ENCODE measurements at regions not wholly inside any gene's neighbourhood (a gene's known extent, or its start where the extent isn't known, plus 50 kb on each side); places are given as distances from the start of the nearest gene placed in this dataset.

- TF ChIP-seq SIN3A (IDR thresholded peaks at IDR 0.05; ENCODE audit: borderline replicate concordance, low read depth, low read length) (no peak), REST (IDR thresholded peaks at IDR 0.05; ENCODE audit: low read depth, low read length) (no peak), EZH2phosphoT487 (IDR thresholded peaks at IDR 0.05; ENCODE audit: borderline replicate concordance, low read depth) (no peak), CTCF (IDR thresholded peaks at IDR 0.05) (no peak), POLR2AphosphoS5 (IDR thresholded peaks at IDR 0.05; ENCODE audit: low read depth, low read length) (no peak), RAD21 (IDR thresholded peaks at IDR 0.05; ENCODE audit: low read length) (no peak), PBX3 (IDR thresholded peaks at IDR 0.05) (no peak), EP300 (IDR thresholded peaks at IDR 0.05; ENCODE audit: borderline replicate concordance in 1 of 2, low read depth in 1 of 2, low read length in 1 of 2) (no peak), MXI1 (IDR thresholded peaks at IDR 0.05; ENCODE audit: low read depth, low read length) (no peak), TAF1 (IDR thresholded peaks at IDR 0.05; ENCODE audit: borderline replicate concordance, low read depth, low read length) (no peak), NRF1 (IDR thresholded peaks at IDR 0.05; ENCODE audit: low read depth, low read length) (no peak)
Measured at GRCh38 chr12:4046495-4046840, 173.3 kb upstream of the PARP11 start.
